ENCODE measurements at regions not wholly inside any gene's neighbourhood (a gene's known extent, or its start where the extent isn't known, plus 50 kb on each side); places are given as distances from the start of the nearest gene placed in this dataset.
"Not testable (repeated sequence)": the region's sequence is repeated elsewhere in the genome, so short reads cannot be mapped to it uniquely, and the experiment has no call there.

DNA sequence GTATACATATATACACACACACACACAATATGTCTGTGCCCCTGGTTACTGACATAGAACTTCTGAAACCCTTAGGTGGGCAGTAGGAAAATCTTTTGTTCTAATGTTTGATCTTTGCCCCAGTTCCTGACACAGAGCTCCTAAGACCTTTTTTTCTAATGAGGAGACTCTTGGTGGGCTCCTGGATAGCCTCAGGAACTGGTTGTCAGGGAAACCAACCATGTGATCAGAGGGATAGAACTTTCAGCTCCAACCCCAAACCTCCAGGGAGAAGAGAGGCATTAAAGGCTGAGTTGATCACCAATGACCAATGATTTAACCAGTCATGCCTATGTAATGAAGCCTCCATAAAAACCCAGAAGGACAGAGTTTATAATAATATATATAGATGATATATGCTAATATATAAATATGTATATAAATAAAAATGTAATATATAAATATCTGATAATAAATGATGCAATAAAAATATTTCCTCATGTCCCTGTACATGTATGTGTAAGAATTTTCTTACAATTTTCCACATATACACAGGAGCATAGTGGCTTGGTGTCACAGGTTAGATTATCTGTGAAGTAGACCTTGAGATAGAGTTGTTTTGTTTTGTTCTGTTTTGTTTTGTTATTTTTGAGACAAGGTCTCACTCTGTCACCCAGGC, 93.3 kb downstream of the GPX5 start:
- intact Hi-C loops (cut with micrococcal nuclease), result no loop called here

DNA sequence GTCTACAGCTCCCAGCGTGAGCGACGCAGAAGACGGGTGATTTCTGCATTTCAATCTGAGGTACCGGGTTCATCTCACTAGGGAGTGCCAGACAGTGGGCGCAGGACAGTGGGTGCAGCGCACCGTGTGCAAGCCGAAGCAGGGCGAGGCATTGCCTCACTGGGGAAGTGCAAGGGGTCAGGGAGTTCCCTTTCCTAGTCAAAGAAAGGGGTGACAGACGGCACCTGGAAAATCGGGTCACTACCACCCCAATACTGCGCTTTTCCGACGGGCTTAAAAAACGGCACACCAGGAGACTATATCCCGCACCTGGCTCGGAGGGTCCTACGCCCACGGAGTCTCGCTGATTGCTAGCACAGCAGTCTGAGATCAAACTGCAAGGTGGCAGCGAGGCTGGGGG, 95.6 kb downstream of the GPX5 start:
- intact Hi-C loops (cut with micrococcal nuclease), result not testable (repeated sequence)

DNA sequence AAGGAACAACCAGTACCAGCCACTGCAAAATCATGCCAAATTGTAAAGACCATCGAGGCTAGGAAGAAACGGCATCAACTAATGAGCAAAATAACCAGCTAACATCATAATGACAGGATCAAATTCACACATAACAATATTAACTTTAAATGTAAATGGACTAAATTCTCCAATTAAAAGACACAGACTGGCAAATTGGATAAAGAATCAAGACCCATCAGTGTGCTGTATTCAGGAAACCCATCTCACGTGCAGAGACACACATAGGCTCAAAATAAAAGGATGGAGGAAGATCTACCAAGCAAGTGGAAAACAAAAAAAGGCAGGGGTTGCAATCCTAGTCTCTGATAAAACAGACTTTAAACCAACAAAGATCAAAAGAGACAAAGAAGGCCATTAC, 97.6 kb downstream of the GPX5 start:
- intact Hi-C loops (cut with micrococcal nuclease), result not testable (repeated sequence)

DNA sequence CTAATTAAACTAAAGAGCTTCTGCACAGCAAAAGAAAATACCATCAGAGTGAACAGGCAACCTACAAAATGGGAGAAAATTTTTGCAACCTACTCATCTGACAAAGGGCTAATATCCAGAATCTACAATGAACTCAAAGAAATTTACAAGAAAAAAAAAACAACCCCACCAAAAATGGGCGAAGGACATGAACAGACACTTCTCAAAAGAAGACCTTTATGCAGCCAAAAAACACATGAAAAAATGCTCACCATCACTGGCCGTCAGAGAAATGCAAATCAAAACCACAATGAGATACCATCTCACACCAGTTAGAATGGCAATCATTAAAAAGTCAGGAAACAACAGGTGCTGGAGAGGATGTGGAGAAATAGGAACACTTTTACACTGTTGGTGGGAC, 100.7 kb downstream of the GPX5 start:
- intact Hi-C loops (cut with micrococcal nuclease), result not testable (repeated sequence)

DNA sequence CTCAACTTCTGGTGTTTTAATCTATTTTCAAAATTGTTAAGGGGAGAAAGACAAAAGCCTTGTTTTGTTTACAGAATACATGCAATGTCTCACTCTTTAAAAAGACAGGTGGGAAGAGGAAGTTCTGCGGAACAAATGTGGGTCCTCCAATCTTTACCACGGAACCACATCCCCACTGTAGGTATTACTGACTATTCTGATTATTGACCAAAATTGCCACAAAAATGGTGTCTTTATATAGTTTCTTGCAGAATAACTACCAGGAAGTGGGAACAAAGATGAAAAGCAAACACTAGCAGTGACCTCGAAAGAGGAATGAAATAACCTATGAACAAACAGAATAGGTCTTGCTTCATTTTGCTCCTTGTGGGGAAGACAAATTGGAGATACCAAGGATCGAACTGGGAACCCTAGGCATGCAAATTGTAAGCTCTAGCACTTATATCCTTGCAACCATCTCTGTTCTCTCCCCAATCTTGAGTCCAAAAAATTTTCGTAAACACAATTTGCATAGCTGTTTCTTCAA, 106.7 kb downstream of the GPX5 start:
- intact Hi-C loops (cut with micrococcal nuclease), result loop anchor here (10.0 kb wide), 1 partner anchor 182 kb away; no protein-coding TSS in a partner anchor

DNA sequence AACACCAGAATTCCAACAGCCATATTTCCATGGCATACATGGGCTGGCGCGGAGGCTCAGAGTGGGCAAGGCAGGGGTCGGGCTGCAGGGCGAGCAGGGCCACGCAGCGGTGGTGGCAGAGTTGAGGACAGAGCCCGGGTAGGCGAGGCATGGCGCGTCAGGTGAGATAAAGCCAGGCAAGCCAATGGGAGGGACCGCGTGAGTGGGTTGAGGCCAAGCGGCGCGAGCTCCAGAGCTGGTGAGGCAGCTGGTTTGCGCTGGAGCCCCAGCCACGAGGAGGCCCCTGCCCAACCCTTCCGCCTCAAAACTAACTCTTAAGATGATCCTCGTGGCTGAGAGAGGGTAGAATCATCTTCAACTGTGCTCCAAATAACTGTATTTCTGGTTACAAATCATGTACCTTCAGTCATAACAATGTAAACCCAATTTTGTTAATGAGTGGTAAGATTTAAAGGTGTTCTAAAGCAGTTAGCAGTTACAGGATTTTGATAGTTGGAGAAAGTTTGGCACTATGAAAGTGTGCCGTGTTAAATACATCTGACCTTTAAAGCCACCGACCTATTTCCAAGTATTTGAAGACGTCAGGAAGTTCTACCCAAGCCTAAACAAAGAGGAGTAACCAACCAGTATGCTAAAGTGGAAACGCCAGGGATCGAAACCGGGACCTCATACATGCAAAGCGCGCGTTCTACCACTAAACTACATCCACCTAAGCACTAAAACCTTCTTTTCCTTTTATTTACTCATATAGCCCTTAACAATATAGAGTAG, 107.9 kb downstream of the GPX5 start:
- intact Hi-C loops (cut with micrococcal nuclease), result loop anchor here (10.0 kb wide), 1 partner anchor 181 kb away; no protein-coding TSS in a partner anchor

DNA sequence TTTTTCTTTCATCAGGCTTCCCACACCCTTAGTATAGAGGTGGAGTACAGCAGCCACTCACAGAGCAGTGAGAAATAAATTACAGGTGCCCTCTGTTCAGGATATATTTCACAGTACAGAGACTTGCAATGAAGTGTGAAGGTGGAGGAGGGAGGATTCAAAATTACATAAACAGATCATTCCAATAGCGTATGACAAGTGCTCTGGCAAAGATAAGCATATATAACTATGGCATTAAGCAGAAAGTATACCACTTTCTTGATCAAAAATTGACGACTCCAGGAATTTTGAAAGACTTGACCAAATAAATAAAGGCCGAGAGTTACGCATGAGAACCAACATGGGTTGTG, 108.7 kb downstream of the GPX5 start:
- intact Hi-C loops (cut with micrococcal nuclease), result loop anchor here (10.0 kb wide), 1 partner anchor 180 kb away; no protein-coding TSS in a partner anchor

DNA sequence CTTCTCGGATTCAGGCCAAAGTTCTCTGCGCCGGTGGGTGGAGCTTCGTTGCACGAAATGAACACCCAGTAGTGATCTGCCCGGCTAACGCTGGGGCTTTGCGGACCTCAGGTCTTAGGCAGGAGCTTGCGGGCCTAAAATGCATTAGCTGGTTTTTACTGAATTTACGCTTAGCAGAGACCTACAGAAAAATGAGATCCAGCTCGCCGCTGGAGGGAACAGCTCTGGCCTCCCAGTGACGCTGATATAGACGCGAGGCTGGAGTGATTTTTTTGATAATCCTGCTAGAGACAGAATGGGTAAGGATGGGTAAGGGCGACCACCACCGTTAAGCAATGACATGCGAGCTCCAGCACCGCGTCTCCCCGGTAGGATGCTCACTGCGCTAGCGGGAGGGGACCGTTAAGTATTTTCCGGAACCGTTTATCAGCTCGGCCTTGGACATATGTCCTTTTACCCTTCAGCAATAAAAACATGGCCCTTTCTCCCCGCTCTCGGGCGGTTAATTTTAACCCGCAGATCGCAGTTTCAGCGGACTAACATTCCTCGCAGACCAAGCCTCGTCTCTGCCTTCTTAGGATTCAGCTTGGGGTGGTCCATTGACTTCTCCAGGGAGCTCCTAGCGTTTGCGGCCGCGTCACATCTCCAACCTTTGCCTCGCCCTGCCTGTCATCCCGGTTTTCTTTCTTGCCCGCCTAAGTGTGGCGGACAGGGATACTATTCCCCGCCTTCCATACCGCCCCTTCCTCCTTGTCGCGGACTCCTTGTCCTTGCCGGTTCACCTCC, 109.3 kb downstream of the GPX5 start:
- intact Hi-C loops (cut with micrococcal nuclease), result loop anchor here (10.0 kb wide), 1 partner anchor 180 kb away; no protein-coding TSS in a partner anchor

DNA sequence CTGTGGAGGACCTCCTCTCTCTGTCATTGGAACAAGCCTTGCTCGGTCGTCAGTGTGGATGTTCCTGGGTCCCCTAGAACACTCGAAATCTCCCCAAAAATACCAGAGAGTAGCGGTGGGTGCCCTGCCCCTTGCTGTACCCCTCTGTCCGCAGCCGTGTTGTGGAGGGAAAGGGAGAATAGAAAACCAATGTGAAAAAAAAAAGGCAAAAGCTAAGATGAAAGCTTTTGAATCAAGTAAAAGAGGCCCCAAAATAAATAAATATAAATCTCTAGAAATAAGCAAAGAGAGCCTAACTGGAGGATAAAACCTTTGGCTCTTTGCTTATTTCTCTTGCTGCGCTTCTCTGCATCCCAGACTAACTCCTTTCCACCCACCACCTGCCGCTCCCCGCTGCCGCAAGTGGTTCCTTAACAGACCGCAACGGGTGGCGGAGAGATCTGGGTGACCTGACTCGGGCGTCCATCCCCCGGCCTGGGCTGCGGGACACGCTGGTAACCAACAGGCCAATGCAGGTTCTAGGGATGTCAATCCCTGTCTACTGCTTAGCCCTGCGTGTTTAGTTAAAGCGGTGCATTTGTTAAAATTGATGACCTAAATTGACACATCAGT, 110.0 kb downstream of the GPX5 start:
- intact Hi-C loops (cut with micrococcal nuclease), result loop anchor here (10.0 kb wide), 1 partner anchor 179 kb away; no protein-coding TSS in a partner anchor

DNA sequence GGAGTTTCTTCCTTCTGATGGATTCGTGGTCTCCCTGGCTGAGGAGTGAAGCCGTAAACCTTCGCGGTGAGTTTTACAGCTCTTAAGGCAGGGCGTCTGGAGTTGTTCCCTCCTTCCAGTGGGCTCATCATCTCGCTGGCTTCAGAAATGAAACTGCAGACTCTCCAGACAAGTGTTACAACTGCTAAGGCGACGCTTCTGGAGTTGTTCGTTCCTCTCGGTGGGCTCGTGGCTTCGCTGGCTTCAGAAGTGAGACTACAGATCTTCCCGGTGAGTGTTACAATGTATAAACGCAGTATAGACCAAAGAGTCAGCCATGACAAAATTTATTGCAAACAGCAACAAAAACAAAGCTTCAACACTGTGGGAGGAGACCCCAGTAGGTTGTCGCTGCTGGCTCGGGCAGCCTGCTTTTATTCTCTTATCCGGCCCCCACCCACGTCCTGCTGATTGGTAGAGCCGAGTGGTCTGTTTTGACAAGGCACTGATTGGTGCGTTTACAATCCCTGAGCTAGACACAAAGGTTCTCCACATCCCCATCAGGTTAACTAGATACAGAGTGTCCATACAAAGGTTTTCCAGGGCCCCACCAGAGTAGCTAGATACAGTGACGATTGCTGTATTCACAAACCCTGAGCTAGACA, 113.2 kb downstream of the GPX5 start:
- intact Hi-C loops (cut with micrococcal nuclease), result loop anchor here (10.0 kb wide), 1 partner anchor 176 kb away; no protein-coding TSS in a partner anchor

DNA sequence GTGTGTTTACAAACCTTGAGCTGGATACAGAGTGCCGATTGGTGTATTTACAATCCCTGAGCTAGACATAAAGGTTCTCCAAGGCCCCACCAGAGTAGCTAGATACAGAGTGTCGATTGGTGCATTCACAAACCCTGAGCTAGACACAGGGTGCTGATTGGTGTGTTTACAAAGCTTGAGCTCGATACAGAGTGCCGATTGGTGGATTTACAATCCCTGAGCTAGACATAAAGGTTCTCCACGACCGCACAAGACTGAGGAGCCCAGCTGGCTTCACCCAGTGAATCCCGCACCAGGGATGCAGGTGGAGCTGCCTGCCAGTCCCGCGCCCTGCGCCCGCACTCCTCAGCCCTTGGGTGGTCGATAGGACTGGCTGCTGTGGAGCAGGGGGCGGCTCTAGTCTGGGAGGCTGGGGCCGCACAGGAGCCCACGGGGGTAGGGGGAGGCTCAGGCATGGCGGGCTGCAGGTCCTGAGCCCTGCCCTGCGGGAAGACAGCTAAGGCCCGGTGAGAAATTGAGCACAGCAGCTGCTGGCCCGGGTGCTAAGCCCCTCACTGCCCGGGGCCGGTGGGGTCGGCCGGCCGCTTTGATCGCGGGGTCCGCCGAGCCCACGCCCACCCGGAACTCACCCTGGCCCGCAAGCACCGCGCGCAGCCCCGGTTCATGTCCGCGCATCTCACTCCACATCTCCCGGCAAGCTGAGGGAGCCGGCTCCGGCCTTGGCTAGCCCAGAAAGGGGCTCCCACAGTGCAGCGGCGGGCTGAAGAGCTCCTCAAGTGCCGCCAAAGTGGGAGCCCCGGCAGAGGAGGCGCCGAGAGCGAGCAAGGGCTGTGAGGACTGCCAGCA, 114.0 kb downstream of the GPX5 start:
- intact Hi-C loops (cut with micrococcal nuclease), result loop anchor here (10.0 kb wide), 1 partner anchor 175 kb away; no protein-coding TSS in a partner anchor

DNA sequence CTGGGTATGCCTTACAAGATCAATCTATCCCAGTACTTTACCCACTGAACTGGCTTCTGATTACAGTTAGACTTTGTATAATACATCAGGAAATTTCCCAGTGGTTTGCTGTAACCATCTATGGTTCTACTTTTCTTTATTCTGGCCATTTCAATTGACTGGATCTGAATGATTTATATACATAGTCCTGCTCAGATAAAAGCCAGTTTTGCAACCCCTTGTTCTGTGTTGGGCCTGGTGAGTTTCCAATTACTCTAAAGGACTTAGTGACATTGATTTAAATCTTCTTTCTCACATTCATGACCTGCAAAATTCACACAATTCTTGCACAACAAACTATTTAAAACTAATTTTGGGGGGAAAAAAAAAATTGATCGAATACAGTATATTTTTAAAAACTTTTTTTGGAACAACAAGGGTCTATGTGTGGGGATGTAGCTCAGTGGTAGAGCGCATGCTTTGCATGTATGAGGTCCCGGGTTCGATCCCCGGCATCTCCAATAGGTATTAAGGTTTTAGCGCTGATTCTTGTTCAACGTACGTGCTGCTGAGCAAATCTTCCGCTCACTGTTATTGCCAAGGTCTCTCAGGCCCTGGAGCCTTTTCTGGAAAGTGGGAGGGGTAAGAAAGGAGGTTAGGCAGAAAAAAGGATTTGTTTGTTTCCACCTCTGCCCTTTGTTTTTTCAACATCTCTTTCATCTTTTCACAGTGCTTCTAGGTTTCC, 117.5 kb downstream of the GPX5 start:
- intact Hi-C loops (cut with micrococcal nuclease), result no loop called here

DNA sequence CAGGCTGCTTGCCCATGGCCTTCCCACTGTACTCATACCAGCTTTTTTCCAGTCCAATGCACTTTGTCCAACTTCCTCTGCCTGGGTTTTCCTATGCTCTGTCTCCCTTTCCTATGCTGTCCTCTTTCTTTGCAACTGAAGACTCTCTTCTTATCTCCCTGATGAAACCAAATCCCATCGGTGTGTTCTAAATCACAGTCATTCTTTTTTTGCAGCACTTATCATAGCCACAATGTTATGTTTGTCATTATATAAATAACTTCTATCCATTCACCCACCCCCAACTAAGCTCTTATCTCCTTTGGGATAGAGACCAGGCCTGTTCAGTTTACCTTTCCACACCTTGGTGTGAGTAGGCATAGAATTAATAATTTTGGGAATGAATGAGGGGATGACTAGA, 121.0 kb downstream of the GPX5 start:
- intact Hi-C loops (cut with micrococcal nuclease), result no loop called here

DNA sequence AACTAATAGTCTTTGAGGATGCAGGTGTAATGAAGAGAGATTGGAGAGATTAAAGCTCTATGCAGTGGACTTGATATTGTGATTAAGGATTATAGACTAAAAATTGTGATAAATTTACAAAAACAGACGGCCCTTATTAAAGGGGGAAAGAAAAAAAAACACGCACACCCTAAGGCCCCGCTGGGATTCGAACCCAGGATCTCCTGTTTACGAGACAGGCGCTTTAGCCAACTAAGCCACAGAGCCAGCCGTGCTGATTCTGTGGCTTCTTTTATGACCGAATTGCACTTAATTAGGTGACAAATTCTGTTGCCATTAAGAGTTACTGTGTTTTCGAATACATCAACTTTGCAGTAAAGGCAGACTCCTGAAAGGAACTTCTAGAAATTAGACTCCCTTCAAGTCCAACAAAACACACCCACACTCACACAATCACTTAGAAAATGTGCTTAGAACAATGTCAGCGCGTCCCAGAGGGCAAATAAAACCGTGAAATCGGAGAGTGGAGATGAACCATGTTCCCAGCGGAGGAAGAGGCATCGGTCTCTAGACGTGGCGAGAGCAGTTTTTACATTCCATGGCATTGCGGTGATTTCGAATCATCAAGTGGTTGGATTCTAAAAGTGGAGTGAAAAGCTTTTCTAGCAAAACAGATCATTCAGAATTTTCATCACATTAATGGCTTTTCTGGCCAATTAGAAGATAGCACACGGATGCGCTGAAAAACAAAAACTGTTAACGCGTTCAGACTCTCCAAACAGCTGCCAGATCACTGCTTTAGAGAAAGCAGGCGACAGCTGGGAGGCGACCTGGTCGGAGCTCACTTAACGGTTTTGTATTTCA, 122.6 kb downstream of the GPX5 start:
- intact Hi-C loops (cut with micrococcal nuclease), result no loop called here

DNA sequence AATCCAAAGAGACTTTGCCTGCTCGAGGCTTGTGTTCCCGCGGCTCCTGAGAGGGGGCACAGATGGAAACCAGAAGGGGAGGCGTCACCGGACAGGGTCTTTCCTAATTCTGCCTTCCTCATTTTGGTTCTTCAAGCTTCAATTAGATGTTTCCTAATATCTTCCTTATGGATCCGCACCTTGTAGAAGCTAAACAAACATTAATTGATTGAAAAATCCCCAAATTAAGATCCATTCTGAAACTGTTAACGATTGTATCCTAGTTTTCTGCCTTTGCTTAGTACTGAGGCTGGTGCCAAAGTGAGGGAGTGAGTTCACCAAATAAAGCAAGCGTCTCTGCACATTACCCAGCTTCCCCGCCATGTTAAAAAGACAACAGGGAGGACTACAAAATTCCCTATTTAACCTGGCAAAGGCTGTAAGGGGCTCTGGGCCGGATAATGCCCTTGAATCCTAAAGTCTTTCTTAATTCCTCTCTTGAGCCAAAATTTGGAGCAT, 123.2 kb downstream of the GPX5 start:
- intact Hi-C loops (cut with micrococcal nuclease), result no loop called here

DNA sequence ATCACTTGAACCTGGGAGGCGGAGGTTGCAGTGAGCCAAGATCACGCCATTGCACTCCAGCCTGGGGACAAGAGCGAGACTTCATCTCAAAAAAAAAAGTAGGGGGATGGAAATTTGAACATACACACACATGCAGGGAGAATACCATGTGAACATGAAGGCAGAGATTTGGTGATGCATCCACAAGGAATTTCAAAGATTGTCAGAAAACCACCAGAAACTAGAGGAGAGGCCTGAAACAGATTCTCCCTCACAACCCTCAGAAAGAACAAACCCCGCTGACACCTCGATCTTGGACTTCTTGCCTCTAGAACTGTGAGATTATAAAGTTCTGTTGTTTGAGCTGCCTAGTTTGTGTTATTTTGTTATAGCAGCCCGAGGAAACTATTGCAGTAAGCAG, 125.5 kb downstream of the GPX5 start:
- intact Hi-C loops (cut with micrococcal nuclease), result no loop called here

DNA sequence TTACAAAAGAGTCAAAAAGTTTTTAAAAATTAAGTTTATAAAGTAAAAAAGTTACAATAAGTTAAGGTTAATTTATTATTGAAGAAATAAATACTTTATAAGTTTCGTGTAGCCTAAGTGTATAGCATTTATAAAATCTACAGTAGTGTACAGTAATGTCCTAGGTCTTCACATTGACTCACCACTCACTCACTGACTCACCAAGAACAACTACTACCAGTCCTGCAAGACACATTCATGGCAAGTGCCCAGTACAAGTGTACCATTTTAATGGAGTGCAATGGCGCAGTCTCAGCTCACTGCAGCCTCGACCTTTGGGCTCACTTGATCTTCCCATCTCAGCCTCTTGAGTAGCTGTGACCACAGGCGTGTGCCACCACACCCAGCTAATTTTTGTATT, 128.2 kb downstream of the GPX5 start:
- intact Hi-C loops (cut with micrococcal nuclease), result no loop called here

DNA sequence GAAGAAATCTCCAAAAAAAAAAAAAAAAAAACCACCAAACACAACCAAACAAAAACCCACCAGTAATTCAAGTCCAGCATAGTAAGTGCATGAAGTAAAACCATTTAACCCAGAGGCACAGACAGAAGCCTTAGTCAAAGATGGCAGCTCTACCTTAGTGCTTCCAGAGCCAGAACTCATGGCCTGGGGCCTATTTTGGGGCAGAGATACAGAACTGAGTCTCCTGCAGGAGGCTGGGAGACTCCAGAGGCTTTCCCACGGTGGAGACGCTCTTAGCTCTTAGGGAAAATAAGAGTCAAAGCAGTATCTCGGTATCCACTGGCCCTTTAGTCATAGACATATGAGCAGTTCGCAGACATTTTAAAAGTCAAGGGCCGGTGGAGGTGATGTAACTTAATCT, 129.5 kb downstream of the GPX5 start:
- intact Hi-C loops (cut with micrococcal nuclease), result no loop called here

Measured in T-helper 2 cell treated with Interferon-gamma antibody and Interleukin-4, amounts not matched to agents 100 ng/mL and 5 ng/mL, for 36 hours (primary cell).